ENCODE measurements at regions not wholly inside any gene's neighbourhood (a gene's known extent, or its start where the extent isn't known, plus 50 kb on each side); places are given as distances from the start of the nearest gene placed in this dataset.

DNA sequence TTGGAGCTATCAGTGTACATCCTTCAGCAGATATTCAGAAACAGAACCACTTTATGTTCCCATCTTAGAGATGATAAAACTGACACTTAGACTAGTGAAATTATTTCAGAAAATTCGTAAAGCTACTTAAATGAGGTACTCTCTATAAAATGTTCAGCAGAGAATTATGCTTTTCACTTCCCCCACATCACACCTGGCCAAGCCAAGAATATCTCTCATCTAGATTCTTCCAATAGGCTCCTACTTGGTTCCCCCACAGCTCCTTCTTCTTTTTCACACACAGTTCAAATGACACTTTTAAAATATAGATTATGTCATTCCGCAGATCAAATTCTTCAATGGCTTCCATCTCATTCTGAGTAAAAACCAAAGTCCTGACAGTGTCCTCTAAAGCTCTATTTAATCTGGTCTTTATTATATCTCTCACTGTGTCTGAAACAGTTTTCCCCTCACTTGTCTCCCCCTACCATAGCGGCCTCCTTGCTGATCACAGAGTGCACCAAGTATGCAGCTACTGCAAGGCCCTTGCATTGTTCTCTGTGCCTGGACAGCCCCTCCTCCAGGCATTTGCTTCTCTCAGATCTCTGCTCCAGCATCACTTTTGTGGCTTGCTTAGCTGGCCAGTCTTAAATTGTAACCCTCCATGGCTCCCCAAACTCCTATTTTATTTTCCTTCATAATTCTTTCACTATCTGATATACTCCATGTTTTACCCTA is 736.8 kb upstream of the USP15 start:
- H3K27ac Mint-ChIP-seq, result no peak overlapping the region
- no peak overlapping the region for H3K4me3 Mint-ChIP-seq
- no peaks in the 10 kb centered on the region for H3K9me3 ChIP-seq (ENCODE audit: control insufficient read depth in 2 of 2, low read length in 2 of 2)
- H3K4me3 ChIP-seq (ENCODE audit: low read depth, low read length), result no peak overlapping the region
- ATAC-seq (ENCODE audit: low read depth in 2 of 2) (no peak), DNase-seq (no peak)
- no peak overlapping the region for H3K27ac ChIP-seq (ENCODE audit: insufficient read depth, low read length, poor library complexity, severe bottlenecking)
- H3K36me3 Mint-ChIP-seq, result no peaks in the 10 kb centered on the region
- H3K9me3 Mint-ChIP-seq, result peaks cover 0 to 7% (median 0%) of the 10 kb centered on the region in 7 donors
- H3K4me1 Mint-ChIP-seq, result peaks cover 0 to 4% (median 0%) of the 10 kb centered on the region in 4 donors
- H3K4me1 ChIP-seq (ENCODE audit: control insufficient read depth, insufficient read depth, low read length, poor library complexity, severe bottlenecking), result no peaks in the 10 kb centered on the region
- H3K36me3 ChIP-seq (ENCODE audit: control insufficient read depth, insufficient read depth, low read length), result no peaks in the 10 kb centered on the region
- no peaks in the 10 kb centered on the region for H3K27me3 Mint-ChIP-seq
- no peaks in the 10 kb centered on the region for H3K27me3 ChIP-seq (ENCODE audit: control insufficient read depth, insufficient read depth, low read length)

DNA sequence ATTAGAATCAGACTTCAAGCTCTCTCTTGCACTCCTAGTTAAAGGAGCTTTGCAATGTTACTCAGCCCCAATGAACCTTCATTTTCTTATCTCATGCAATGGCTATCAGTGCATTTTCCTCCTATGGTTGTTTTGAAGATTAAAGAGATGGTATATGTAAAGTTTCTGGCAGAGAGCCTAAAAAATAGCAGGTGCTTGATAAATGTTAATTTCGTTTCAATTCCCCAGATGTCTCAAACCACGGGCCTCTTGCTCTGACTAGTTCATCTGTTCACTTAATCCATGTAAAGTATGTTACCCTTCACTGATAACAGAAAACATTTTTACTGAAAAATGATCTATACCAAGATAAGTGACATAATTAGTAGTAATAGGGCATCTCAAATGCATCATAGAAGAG is 735.4 kb upstream of the USP15 start:
- Histone ChIP-seq H3K27me3 (ENCODE audit: control insufficient read depth, insufficient read depth, low read length) (no peaks in the 10 kb centered on the region), H3K9me3 (ENCODE audit: control insufficient read depth in 2 of 2, low read length in 2 of 2) (no peaks in the 10 kb centered on the region), H3K36me3 (ENCODE audit: control insufficient read depth, insufficient read depth, low read length) (no peaks in the 10 kb centered on the region), H3K4me1 (ENCODE audit: control insufficient read depth, insufficient read depth, low read length, poor library complexity, severe bottlenecking) (no peaks in the 10 kb centered on the region), H3K27ac (ENCODE audit: insufficient read depth, low read length, poor library complexity, severe bottlenecking) (no peak overlapping the region), H3K4me3 (ENCODE audit: low read depth, low read length) (no peak overlapping the region)
- Mint-ChIP-seq H3K9me3 (peaks cover 0 to 7% (median 0%) of the 10 kb centered on the region in 7 donors), H3K4me1 (no peaks in the 10 kb centered on the region), H3K27me3 (no peaks in the 10 kb centered on the region), H3K27ac (no peak overlapping the region), H3K4me3 (no peak overlapping the region), H3K36me3 (no peaks in the 10 kb centered on the region)
- ATAC-seq (ENCODE audit: low read depth in 2 of 2) (no peak), DNase-seq (no peak)

GRCh38 chr12:61525331-61525730 is 734.9 kb upstream of the USP15 start:
- no peaks in the 10 kb centered on the region for H3K27me3 ChIP-seq (ENCODE audit: control insufficient read depth, insufficient read depth, low read length)
- no peak overlapping the region for H3K27ac Mint-ChIP-seq
- no peak for DNase-seq
- H3K36me3 ChIP-seq (ENCODE audit: control insufficient read depth, insufficient read depth, low read length), result no peaks in the 10 kb centered on the region
- H3K4me1 ChIP-seq (ENCODE audit: control insufficient read depth, insufficient read depth, low read length, poor library complexity, severe bottlenecking), result no peaks in the 10 kb centered on the region
- no peak for ATAC-seq (ENCODE audit: low read depth in 2 of 2)
- H3K4me1 Mint-ChIP-seq, result no peaks in the 10 kb centered on the region
- H3K4me3 ChIP-seq (ENCODE audit: low read depth, low read length), result no peak overlapping the region
- H3K27me3 Mint-ChIP-seq, result no peaks in the 10 kb centered on the region
- no peaks in the 10 kb centered on the region for H3K36me3 Mint-ChIP-seq
- no peaks in the 10 kb centered on the region for H3K9me3 ChIP-seq (ENCODE audit: control insufficient read depth in 2 of 2, low read length in 2 of 2)
- no peak overlapping the region for H3K4me3 Mint-ChIP-seq
- peaks cover 0 to 7% (median 0%) of the 10 kb centered on the region in 7 donors for H3K9me3 Mint-ChIP-seq
- H3K27ac ChIP-seq (ENCODE audit: insufficient read depth, low read length, poor library complexity, severe bottlenecking), result no peak overlapping the region

DNA sequence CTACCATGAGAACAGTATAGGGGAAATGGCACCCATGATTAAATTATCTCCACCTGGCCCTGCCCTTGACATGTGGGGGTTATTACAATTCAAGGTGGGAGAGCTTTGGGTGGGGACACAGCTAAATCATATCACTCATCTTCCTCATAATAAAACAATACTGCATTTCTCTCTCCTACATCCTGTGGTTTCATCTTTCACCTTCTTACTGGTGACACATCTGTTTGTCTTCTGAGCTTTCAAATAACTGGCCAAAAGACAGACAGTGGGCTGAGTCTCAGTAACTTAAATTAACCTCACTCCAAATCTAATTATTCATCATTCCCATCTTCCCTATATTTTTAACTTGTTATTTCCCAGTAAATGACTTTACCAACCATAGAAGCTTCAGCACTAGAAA is 729.7 kb upstream of the USP15 start:
- no peak for DNase-seq
- H3K27ac Mint-ChIP-seq, result no peak overlapping the region
- Histone ChIP-seq H3K36me3 (ENCODE audit: control insufficient read depth, insufficient read depth, low read length) (no peaks in the 10 kb centered on the region), H3K9me3 (ENCODE audit: control insufficient read depth in 2 of 2, low read length in 2 of 2) (no peaks in the 10 kb centered on the region), H3K4me1 (ENCODE audit: control insufficient read depth, insufficient read depth, low read length, poor library complexity, severe bottlenecking) (no peaks in the 10 kb centered on the region), H3K27ac (ENCODE audit: insufficient read depth, low read length, poor library complexity, severe bottlenecking) (no peak overlapping the region), H3K4me3 (ENCODE audit: low read depth, low read length) (no peak overlapping the region), H3K27me3 (ENCODE audit: control insufficient read depth, insufficient read depth, low read length) (no peaks in the 10 kb centered on the region)
- no peaks in the 10 kb centered on the region for H3K36me3 Mint-ChIP-seq
- H3K4me1 Mint-ChIP-seq, result no peaks in the 10 kb centered on the region
- peaks cover 0 to 5% (median 3%) of the 10 kb centered on the region in 7 donors for H3K9me3 Mint-ChIP-seq
- H3K27me3 Mint-ChIP-seq, result no peaks in the 10 kb centered on the region
- H3K4me3 Mint-ChIP-seq, result no peak overlapping the region
- ATAC-seq (ENCODE audit: low read depth in 2 of 2), result no peak

- no peak for DNase-seq
- Mint-ChIP-seq H3K4me1 (no peaks in the 10 kb centered on the region), H3K36me3 (no peaks in the 10 kb centered on the region), H3K27me3 (no peaks in the 10 kb centered on the region), H3K4me3 (no peak overlapping the region), H3K27ac (no peak overlapping the region), H3K9me3 (peaks cover 0 to 5% (median 3%) of the 10 kb centered on the region in 7 donors)
- Histone ChIP-seq H3K4me1 (ENCODE audit: control insufficient read depth, insufficient read depth, low read length, poor library complexity, severe bottlenecking) (no peaks in the 10 kb centered on the region), H3K4me3 (ENCODE audit: low read depth, low read length) (no peak overlapping the region), H3K27ac (ENCODE audit: insufficient read depth, low read length, poor library complexity, severe bottlenecking) (no peak overlapping the region), H3K9me3 (ENCODE audit: control insufficient read depth in 2 of 2, low read length in 2 of 2) (no peaks in the 10 kb centered on the region), H3K36me3 (ENCODE audit: control insufficient read depth, insufficient read depth, low read length) (no peaks in the 10 kb centered on the region), H3K27me3 (ENCODE audit: control insufficient read depth, insufficient read depth, low read length) (no peaks in the 10 kb centered on the region)
- no peak for ATAC-seq (ENCODE audit: low read depth in 2 of 2)
Measured at GRCh38 chr12:61531195-61531594, 729.0 kb upstream of the USP15 start.

DNA sequence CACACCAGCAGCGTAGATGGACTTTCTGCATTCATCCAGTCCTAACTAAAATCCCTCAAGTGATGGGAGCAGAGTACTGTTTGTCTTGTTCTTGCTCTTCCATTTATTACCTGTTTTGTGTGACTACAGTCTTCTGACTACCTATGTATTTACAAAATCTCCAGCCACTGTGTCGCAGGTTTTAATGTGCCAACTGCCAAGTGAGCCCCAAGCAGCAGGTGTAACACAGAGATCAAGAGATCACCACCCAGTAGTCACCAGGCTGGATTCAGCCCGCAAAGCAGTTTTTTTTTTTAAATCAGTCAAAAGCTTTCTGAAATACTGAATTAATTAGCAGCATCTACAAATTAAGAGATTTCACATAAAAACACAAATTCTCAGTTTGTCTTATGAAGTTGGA is 724.1 kb upstream of the USP15 start:
- no peak for DNase-seq
- ATAC-seq (ENCODE audit: low read depth in 2 of 2), result no peak
- no peaks in the 10 kb centered on the region for H3K4me1 Mint-ChIP-seq
- H3K9me3 Mint-ChIP-seq, result peaks cover 0 to 5% (median 3%) of the 10 kb centered on the region in 7 donors
- no peaks in the 10 kb centered on the region for H3K9me3 ChIP-seq (ENCODE audit: control insufficient read depth in 2 of 2, low read length in 2 of 2)
- H3K36me3 Mint-ChIP-seq, result no peaks in the 10 kb centered on the region
- no peak overlapping the region for H3K27ac Mint-ChIP-seq
- H3K4me3 Mint-ChIP-seq, result no peak overlapping the region
- no peak overlapping the region for H3K27ac ChIP-seq (ENCODE audit: insufficient read depth, low read length, poor library complexity, severe bottlenecking)
- H3K4me3 ChIP-seq (ENCODE audit: low read depth, low read length), result no peak overlapping the region
- H3K4me1 ChIP-seq (ENCODE audit: control insufficient read depth, insufficient read depth, low read length, poor library complexity, severe bottlenecking), result no peaks in the 10 kb centered on the region
- no peaks in the 10 kb centered on the region for H3K27me3 Mint-ChIP-seq
- no peaks in the 10 kb centered on the region for H3K27me3 ChIP-seq (ENCODE audit: control insufficient read depth, insufficient read depth, low read length)
- H3K36me3 ChIP-seq (ENCODE audit: control insufficient read depth, insufficient read depth, low read length), result no peaks in the 10 kb centered on the region

- Histone ChIP-seq H3K36me3 (ENCODE audit: control insufficient read depth, insufficient read depth, low read length) (no peaks in the 10 kb centered on the region), H3K9me3 (ENCODE audit: control insufficient read depth in 2 of 2, low read length in 2 of 2) (no peaks in the 10 kb centered on the region), H3K27me3 (ENCODE audit: control insufficient read depth, insufficient read depth, low read length) (no peaks in the 10 kb centered on the region), H3K27ac (ENCODE audit: insufficient read depth, low read length, poor library complexity, severe bottlenecking) (no peak overlapping the region), H3K4me1 (ENCODE audit: control insufficient read depth, insufficient read depth, low read length, poor library complexity, severe bottlenecking) (no peaks in the 10 kb centered on the region), H3K4me3 (ENCODE audit: low read depth, low read length) (no peak overlapping the region)
- Mint-ChIP-seq H3K27me3 (no peaks in the 10 kb centered on the region), H3K4me1 (no peaks in the 10 kb centered on the region), H3K27ac (no peak overlapping the region), H3K9me3 (peaks cover 0 to 5% (median 3%) of the 10 kb centered on the region in 7 donors), H3K36me3 (no peaks in the 10 kb centered on the region), H3K4me3 (no peak overlapping the region)
- no peak for DNase-seq
- no peak for ATAC-seq (ENCODE audit: low read depth in 2 of 2)
Measured at GRCh38 chr12:61536525-61536924, 723.7 kb upstream of the USP15 start.

DNA sequence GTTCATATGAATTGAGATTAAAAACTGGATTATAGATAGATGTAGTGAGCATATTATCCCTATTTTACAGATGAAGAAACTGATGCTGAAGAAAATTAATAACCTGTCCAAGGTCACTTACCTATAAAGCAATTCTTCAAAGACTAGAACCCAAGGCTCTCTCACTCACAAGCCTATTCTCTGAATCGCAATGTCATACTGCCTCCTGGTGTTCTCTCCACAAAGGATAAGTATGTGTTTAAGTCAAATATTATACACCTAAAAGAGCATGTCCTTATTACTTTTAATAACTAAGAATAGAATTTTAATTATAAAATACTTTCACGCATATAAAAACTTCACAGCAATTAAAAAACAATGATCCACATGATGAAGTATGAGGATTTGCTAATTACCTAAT is 721.3 kb upstream of the USP15 start:
- Histone ChIP-seq H3K36me3 (ENCODE audit: control insufficient read depth, insufficient read depth, low read length) (no peaks in the 10 kb centered on the region), H3K27me3 (ENCODE audit: control insufficient read depth, insufficient read depth, low read length) (no peaks in the 10 kb centered on the region), H3K4me3 (ENCODE audit: low read depth, low read length) (no peak overlapping the region), H3K9me3 (ENCODE audit: control insufficient read depth in 2 of 2, low read length in 2 of 2) (no peaks in the 10 kb centered on the region), H3K4me1 (ENCODE audit: control insufficient read depth, insufficient read depth, low read length, poor library complexity, severe bottlenecking) (no peaks in the 10 kb centered on the region), H3K27ac (ENCODE audit: insufficient read depth, low read length, poor library complexity, severe bottlenecking) (no peak overlapping the region)
- Mint-ChIP-seq H3K4me3 (no peak overlapping the region), H3K27me3 (no peaks in the 10 kb centered on the region), H3K27ac (no peak overlapping the region), H3K36me3 (no peaks in the 10 kb centered on the region), H3K4me1 (no peaks in the 10 kb centered on the region), H3K9me3 (peaks cover 0 to 4% (median 2%) of the 10 kb centered on the region in 7 donors)
- ATAC-seq (ENCODE audit: low read depth in 2 of 2) (no peak), DNase-seq (no peak)
